RPMI8226 (cell line): ENCODE measurements at regions not wholly inside any gene's neighbourhood (a gene's known extent, or its start where the extent isn't known, plus 50 kb on each side); places are given as distances from the start of the nearest gene placed in this dataset.

Source experiments
- DNase-seq: peaks from one replicate; pipeline ENCODE4 v3.0.0-alpha.2; 2015

DNA sequence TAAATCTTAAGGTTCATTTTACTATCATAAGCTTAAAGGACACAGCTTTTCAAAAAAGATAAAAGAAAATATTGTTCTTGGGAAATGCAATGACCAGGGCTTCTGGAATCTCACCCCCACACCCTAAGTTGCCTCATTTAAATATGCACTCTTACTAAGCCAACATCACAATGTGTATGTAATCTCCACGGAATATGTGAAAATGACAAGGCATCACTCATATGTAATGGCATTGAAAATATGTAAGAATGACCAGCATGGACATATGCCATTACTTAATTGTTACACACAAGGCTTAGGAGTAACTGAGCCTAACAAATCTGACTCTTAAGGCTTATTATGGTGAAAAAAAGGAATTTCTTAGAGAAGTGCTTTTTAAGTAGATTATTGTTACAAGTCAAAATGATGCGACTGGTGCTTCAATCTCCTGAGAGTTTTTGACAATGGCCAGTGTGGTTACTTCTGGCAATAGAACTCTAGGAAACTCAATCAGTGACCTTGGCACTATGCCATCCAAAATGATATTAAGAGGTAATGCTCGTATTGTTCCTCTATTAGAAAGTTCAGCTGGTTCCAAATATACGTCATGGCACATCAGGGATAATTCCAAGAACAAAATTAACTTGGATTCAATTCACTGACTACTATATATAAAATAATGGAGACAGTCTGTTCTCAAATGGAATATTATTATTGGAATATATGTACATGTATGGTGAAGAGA, 290.0 kb upstream of the PLSCR5 start:
- DNase-seq = no peak

DNA sequence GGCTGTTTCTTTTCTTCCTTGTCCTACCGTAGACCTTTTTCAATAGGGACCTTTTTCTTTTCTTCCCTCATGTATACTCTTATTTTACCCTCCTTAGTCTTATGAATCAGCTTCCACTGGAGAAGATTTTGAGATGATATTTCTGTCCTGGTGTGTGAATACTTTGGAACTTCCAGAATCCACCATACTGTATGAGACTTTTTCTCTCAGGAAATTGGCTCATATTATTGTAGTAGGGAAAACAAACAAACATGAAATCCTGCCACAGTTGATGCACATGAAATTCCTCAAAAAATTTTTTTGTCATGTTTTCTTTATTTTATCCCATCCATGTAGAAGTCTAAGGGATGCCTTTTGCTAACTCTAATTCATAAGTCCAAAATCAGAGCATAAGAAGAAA, 289.3 kb upstream of the PLSCR5 start:
- DNase-seq = no peak

DNA sequence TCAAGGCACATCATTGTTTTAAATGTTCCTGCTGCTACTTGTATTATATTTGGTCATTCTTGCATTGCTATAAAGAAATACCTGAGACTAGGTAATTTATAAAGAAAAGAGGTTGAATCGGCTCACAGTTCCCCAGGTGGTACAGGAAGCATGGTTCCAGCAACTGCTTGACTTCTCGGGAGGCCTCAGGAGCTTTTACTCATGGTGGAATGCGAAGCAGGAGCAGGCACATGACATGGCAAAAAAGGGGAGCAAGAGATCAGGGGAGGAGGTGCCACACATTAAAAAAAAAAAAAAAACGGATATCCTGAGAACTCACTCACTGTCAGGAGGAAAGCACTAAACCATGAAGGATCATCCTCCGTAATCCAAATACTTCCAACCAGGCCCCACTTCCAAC, 286.9 kb upstream of the PLSCR5 start:
- no peak for DNase-seq

DNA sequence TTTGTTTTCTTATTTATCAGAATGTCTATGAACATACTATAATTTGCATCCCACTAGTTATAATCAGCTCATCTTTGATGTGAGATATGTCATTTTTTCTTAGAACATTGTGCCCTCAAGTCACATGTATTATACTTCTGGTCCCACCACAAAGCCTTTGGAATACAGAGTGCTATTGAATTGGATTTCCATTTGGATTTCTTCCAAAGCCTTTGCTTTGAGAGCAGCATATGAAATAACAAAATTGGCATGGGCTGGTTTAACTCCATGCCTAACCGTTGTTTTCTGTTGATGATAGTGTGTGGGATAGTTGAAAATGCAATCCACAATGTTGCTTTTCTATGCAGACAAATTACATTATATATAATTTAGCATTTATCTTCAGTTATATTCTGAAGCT, 284.5 kb upstream of the PLSCR5 start:
- no peak for DNase-seq

- no peak for DNase-seq
These were observed 283.0 kb upstream of the PLSCR5 start for GRCh38 chr3:146888176-146888575.

DNA sequence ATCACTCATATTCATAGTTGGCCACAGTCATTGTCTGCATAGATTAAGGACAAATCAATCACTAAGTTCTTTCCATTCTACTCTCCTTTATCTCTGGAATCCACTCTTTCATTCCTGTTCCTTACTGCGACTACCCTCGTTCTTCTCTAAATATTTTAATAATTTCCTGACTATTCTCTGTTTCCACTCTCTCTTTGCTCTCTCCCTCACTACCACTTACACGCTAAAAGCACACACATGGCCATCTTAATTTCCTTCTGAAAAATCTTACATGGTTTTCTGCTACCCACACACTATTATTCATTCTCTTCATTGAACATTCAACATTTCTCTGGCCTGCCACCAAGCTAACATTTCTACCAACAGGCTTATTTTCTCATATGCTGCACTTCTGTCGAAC, 279.6 kb upstream of the PLSCR5 start:
- no peak for DNase-seq

DNA sequence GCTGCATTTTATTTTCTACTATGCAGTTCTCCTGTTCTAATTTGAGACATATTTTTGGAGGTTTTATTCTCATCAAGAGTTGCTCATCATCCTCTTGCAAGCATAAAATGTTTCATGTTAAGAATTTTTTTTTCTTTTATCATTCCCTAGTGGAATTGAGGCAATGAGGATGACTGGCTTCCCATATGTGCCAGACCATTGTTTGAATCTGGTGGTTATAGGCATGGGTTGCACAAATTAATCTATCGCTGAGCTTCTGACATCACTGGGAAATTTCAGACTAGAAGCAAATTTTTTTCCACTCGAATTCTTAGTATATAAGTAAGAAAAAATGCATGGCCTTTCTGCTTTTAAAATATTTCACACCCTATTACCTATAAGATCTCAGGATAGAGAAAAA, 279.1 kb upstream of the PLSCR5 start:
- no peak for DNase-seq

GRCh38 chr3:146883288-146883687, 278.1 kb upstream of the PLSCR5 start:
- no peak for DNase-seq

DNA sequence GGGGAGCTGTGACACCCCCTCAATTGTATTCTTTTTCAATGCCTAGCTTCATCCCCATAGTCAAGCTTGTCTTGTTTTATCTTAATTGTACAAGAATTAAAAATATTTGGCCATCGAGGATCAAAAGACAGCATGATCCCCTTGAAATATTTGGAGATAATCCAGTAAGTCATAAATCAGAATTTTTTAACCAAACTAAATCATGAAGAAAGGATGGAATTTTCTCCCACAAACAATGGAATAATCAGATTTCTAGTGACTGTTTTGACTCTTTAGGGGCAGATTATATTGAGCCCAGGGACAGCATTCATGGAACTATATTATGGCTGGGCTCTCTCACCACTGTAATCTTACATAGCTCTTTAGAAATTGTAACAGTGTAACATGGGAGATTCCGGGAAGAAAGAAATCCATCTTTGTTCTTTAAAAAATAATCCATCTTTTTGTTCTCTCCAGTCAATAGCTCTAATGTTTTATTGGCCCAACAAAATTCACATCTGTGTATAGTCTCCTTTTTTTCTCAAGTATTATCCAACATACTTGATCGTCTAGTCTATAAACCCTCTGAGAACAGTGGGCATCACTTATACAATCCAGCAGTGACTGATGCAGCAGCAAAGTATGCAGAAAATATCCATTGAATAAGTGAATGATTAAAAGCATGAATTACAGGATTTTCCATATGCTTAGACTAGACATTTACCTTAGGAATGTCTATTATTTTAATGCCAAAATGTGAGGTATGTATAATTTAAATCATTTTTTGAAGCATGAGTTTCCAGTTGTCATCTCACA, 277.0 kb upstream of the PLSCR5 start:
- DNase-seq = no peak

DNA sequence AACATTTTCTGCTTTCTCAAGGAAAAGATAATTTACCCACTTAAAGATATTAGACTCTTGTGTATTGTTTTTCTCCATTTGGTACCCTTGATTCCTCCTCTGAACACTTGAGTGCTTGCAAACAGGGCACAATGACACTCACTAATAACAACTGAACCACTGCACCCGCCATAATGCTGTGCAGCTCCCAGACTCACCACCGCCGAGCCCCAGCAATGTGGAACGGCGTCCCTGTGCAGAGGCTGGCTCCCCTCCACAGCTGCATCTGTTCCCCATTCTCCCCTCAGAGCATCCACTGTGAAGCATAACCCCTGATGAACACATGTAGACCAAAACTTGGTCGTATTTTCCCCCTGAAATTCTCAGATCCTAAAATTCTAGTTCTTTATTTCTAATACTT, 276.2 kb upstream of the PLSCR5 start:
- no peak for DNase-seq

DNA sequence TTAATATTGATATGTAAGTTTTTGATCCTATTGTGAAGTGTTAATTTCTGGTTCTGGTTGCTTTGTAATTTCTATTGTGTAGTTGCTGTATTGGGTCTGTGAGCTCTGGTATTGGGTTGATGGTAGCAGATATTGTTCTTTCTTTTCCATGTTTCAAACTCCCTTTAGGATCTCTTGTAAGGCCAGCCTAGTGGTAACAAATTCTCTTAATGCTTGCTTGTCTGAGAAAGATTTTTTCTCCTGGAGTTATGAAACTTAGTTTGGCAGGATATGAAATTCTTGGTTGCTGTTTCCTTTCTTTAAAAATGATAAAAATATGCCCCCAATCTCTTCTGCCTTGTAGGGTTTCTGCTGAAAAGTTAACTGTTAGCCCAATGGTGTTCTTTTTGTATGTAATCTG, 268.6 kb upstream of the PLSCR5 start:
- no peak for DNase-seq

DNA sequence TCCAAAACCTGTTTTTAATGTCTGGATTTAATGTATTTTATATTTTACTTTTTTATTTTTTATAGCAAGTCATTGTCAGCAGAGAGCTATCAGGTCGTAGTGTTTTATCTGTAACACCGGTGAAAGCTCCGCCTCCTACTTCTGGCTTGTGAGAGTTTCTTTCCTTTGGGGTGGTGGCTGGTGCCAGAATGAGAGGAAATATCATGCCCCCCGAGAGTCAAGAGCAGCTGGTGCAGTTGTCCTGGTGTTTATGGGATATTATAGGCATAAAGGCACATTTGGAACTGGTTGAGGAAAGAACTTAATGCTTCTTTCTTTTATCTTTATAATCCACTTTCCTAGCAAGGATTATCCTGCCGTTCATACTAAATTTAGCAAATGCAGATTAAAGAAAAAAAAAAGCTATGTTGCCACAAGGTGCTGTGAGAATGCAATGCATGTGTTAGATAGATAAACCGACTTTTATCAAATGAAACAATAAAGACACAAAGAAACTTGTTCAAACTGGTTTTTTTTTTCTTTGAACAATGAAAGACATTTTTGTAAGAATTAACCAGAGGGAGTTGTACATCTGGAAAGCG, 260.1 kb upstream of the PLSCR5 start:
- DNase-seq = no peak

DNA sequence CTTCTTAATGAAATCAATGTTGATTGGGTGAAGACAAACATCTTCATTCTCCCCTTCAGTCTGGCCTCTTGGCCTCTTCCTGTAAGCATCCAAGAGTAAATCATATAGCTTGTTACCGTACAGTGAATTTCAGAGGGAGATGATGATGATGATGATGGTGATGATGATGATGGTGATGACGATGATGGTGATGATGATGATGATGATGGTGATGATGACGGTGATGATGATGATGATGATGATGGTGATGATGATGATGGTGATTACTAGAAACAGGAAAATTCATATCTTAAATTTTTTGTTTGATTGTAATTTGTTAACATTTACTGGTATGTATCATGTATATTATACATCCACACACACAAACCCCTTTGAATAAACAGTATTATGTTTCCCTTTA, 256.1 kb upstream of the PLSCR5 start:
- DNase-seq = no peak

GRCh38 chr3:146854523-146854922, 249.4 kb upstream of the PLSCR5 start:
- DNase-seq = no peak

- no peak for DNase-seq
These were observed 246.5 kb upstream of the PLSCR5 start for GRCh38 chr3:146851665-146852064.

DNA sequence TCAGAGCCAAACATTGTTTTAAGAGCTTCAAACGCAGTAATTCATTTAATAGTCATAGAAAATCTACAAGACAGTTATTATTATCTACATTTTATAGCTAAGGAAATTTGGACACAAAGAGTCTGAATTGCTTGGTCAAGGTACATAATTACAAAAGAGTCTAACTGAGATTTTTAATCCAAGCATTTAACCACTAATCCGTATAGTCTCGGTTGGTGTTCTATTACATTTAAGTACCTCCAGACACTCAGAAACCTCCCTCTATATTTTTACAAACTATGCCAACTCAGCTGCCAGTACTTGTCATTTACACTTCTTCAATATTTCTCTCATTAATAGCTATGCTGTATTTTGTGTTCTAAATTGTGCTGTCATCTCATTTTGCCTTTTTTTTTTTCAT, 240.2 kb upstream of the PLSCR5 start:
- no peak for DNase-seq

GRCh38 chr3:146843476-146843875, 238.3 kb upstream of the PLSCR5 start:
- no peak for DNase-seq

DNA sequence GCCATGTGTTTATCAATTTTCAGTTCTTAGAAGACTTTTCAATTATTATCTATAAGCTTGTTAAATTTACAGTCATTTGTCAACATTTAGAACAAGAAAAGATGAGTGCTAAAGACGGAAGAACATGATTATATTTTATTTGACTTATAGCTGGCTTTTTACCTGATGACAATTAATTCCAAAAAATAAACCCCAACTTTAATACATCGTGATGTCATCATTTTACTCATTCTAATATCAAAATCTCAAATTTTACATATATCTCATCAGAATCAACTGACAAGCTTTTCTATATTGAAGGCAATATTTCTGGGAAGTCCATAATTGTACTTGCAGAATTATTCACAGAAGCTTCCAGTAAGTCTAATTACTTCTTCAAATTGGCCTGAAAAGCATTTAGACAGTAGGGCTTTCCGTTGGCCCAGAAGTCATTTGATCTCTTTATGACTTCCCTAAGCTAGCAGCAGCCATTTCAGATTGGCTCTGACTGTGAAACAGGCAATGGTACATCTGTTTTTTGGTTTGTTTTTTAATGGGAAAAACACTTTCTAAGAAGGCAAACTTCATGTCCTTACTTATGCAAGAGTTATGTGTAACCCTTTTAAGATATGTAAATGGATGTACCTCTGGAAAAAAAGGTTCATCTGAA, 234.7 kb upstream of the PLSCR5 start:
- DNase-seq = no peak

DNA sequence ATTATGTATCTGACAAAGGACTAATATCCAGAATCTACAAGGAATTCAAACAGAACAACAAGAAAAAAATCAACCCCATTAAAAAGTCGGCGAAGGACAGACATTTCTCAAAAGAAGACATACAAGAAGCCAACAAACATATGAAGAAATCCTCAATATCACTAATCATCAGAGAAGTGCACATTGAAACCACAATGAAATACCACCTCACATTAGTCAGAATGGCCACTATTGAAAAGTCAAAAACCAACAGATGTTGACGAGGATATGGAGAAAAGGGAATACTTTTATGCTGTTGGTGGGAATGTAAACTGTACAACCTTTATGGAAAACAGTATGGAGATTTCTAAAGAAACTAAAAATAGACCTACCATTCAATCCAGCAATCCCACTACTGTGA, 233.1 kb upstream of the PLSCR5 start:
- no peak for DNase-seq

GRCh38 chr3:146834917-146835316, 229.8 kb upstream of the PLSCR5 start:
- DNase-seq = no peak

DNA sequence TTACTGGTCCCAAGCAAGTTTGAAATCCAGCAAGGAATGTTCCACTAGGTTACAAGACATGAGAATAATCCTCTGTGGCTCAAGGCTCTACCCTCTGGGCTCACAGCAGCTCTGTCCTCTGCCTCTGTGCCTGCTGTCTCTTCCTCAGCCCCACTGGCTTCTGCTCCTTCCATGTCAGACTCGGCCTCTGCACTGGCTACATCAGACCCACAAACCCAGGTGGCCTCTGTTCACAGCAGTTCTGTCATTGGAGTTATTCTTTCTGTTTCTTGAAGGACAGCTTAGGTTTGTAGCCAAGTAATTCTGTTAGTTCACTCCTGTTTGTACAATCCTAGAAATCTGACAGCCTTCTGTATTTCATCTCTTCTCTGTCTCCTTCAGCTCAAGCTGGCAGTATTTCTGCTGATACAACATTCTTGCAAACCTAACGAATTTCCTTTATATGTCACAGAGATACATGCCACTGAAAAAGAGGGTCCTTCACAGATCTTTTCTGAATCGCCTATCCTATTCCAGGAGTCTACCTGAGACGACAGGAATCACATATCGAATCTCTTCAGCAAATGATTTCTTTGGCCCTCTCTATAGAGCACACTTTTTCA, 227.8 kb upstream of the PLSCR5 start:
- DNase-seq = no peak

GRCh38 chr3:146831659-146832058, 226.5 kb upstream of the PLSCR5 start:
- DNase-seq = no peak

GRCh38 chr3:146830231-146830630, 225.1 kb upstream of the PLSCR5 start:
- DNase-seq = no peak
